ENCODE measurements at regions not wholly inside any gene's neighbourhood (a gene's known extent, or its start where the extent isn't known, plus 50 kb on each side); places are given as distances from the start of the nearest gene placed in this dataset.

GRCh38 chr17:62121025-62121730 is 56.1 kb upstream of the MED13 start:
- Histone ChIP-seq H3K4me1 (ENCODE audit: control insufficient read depth, insufficient read depth, low read length) (no peaks in the 10 kb centered on the region), H3K27me3 (ENCODE audit: control insufficient read depth, insufficient read depth, low read length) (no peaks in the 10 kb centered on the region), H3K27ac (ENCODE audit: low read length) (no peak overlapping the region), H3K9me3 (ENCODE audit: control insufficient read depth, insufficient read depth, low read depth, low read length) (no peaks in the 10 kb centered on the region), H3K36me3 (ENCODE audit: control insufficient read depth, insufficient read depth, low read length) (no peaks in the 10 kb centered on the region), H3K4me3 (ENCODE audit: low read depth in 2 of 2, low read length in 2 of 2) (no peak overlapping the region)
- intact Hi-C loops (cut with micrococcal nuclease; ENCODE audit: unreplicated experiment) (no loop called here), in situ Hi-C loops (cut with HindIII; ENCODE audit: low pct_unique_long_range_greater_than_20kb, low sequenced_read_pairs) (no loop called here)
- ChIA-PET CTCF (no interaction called here), POLR2A (no interaction called here)
- no peak for TF ChIP-seq REST (IDR thresholded peaks at IDR 0.05; ENCODE audit: insufficient read depth in 1 of 2, low read depth in 2 of 2, low read length in 1 of 2)
- no peak for TF ChIP-seq CTCF (IDR thresholded peaks at IDR 0.05)
- no peak for TF ChIP-seq TCF7L2 (IDR thresholded peaks at IDR 0.05; ENCODE audit: low read depth, low read length)
- TF ChIP-seq SIN3A (IDR thresholded peaks at IDR 0.05; ENCODE audit: borderline replicate concordance, insufficient read depth, low read depth, low read length) = no peak
- no peak for TF ChIP-seq POLR2AphosphoS5 (IDR thresholded peaks at IDR 0.05; ENCODE audit: low read depth, low read length)
- ATAC-seq = no peak
- DNase-seq (ENCODE audit: low read depth, low spot score) = no peak
- no TSS peak for BruUV-seq (replicated peaks)

GRCh38 chr17:62119373-62119772 is 54.3 kb upstream of the MED13 start:
- H3K27ac ChIP-seq (ENCODE audit: low read length) = no peak overlapping the region
- no peaks in the 10 kb centered on the region for H3K4me1 ChIP-seq (ENCODE audit: control insufficient read depth, insufficient read depth, low read length)
- DNase-seq (ENCODE audit: low read depth, low spot score) = no peak
- BruUV-seq (replicated peaks) = no TSS peak
- H3K27me3 ChIP-seq (ENCODE audit: control insufficient read depth, insufficient read depth, low read length) = no peaks in the 10 kb centered on the region
- ChIA-PET POLR2A (no interaction called here), CTCF (no interaction called here)
- no peak for TF ChIP-seq POLR2AphosphoS5 (IDR thresholded peaks at IDR 0.05; ENCODE audit: low read depth, low read length)
- no peak for TF ChIP-seq TCF7L2 (IDR thresholded peaks at IDR 0.05; ENCODE audit: low read depth, low read length)
- no peak for TF ChIP-seq REST (IDR thresholded peaks at IDR 0.05; ENCODE audit: insufficient read depth in 1 of 2, low read depth in 2 of 2, low read length in 1 of 2)
- TF ChIP-seq SIN3A (IDR thresholded peaks at IDR 0.05; ENCODE audit: borderline replicate concordance, insufficient read depth, low read depth, low read length) = no peak
- no peak for TF ChIP-seq CTCF (IDR thresholded peaks at IDR 0.05)
- ATAC-seq = no peak
- H3K9me3 ChIP-seq (ENCODE audit: control insufficient read depth, insufficient read depth, low read depth, low read length) = no peaks in the 10 kb centered on the region
- no peaks in the 10 kb centered on the region for H3K36me3 ChIP-seq (ENCODE audit: control insufficient read depth, insufficient read depth, low read length)
- H3K4me3 ChIP-seq (ENCODE audit: low read depth in 2 of 2, low read length in 2 of 2) = no peak overlapping the region
- in situ Hi-C loops (cut with HindIII; ENCODE audit: low pct_unique_long_range_greater_than_20kb, low sequenced_read_pairs) (no loop called here), intact Hi-C loops (cut with micrococcal nuclease; ENCODE audit: unreplicated experiment) (no loop called here)
